Endothelial cell of umbilical vein (primary cell): ENCODE measurements at regions not wholly inside any gene's neighbourhood (a gene's known extent, or its start where the extent isn't known, plus 50 kb on each side); places are given as distances from the start of the nearest gene placed in this dataset.

Experiments
- BruUV-seq: library from RNA; stranded (reverse); fragments of 400-500 nt; replicated peaks from 2 replicates; lab custom pipeline; 2021; lab: Mats Ljungman, UMichigan
- CTCF ChIA-PET: fragments of 300-600, 350-600 bp; sonication (Branson Sonifier 250); formaldehyde crosslinking; loops from one replicate; lab custom pipeline; 2021; ENCODE audit warnings: antibody characterized with exemption, inconsistent platforms; lab: Charles Lee
- POLR2A ChIA-PET: fragments of 300-600, 350-600 bp; sonication (Branson Sonifier 250); formaldehyde crosslinking; loops from one replicate; lab custom pipeline; 2021; ENCODE audit warnings: antibody characterized with exemption, inconsistent platforms; lab: Charles Lee
- DNase-seq: peaks from one replicate; pipeline ENCODE4 v3.0.0-alpha.2; 2011; ENCODE audit warnings: low read depth, low spot score
- FAIRE-seq: peaks from 2 replicates; lab custom pipeline; 2011; peaks lifted over from hg19 to GRCh38; lab: Jason Lieb, UNC
- H2AFZ ChIP-seq: 2 replicates; pipeline ENCODE4 v1.6.0; 2012; ENCODE audit warnings: low read depth, low read length, control low read depth, inconsistent platforms
- H3K27ac ChIP-seq: 2 replicates; pipeline ENCODE4 v1.5.1; 2011; ENCODE audit warnings: low read depth, mild to moderate bottlenecking, control low read depth, low read length, moderate library complexity; ENCODE audit not compliant: insufficient read depth
- H3K27me3 ChIP-seq, 2 experiments: 2 replicates each; pipeline versions ENCODE4 v1.6.0 to v1.6.1; 2011; ENCODE audit warnings: low read length in 2 of 2, mixed read lengths in 1 of 2; ENCODE audit not compliant: control insufficient read depth in 2 of 2, insufficient read depth in 2 of 2
- H3K36me3 ChIP-seq, 2 experiments: 2 replicates in 1 of 2; 3 replicates in 1 of 2; pipeline ENCODE4 v1.5.1; 2011; ENCODE audit warnings: low read length in 2 of 2, mild to moderate bottlenecking in 1 of 2, moderate library complexity in 1 of 2; ENCODE audit not compliant: control insufficient read depth in 2 of 2, insufficient read depth in 2 of 2; ENCODE audit errors: extremely low read depth in 1 of 2
- H3K4me1 ChIP-seq: 3 replicates; pipeline ENCODE4 v1.5.1; 2011; ENCODE audit warnings: mild to moderate bottlenecking, low read length; ENCODE audit not compliant: control insufficient read depth, insufficient read depth; ENCODE audit errors: extremely low read depth
- H3K4me2 ChIP-seq: 2 replicates; pipeline ENCODE4 v1.6.1; 2011; ENCODE audit warnings: low read length, control low read depth, mixed read lengths; ENCODE audit not compliant: insufficient read depth
- H3K4me3 ChIP-seq, 3 experiments: fragments of 200-600 bp in 1 of 3; sonication (generic), shearing (Covaris generic) in 1 of 3; replicated peaks in 1 of 3; 2 replicates each; pipeline ENCODE4 v1.5.1; 2011 to 2016; ENCODE audit warnings: control low read depth in 3 of 3, low read length in 3 of 3, mild to moderate bottlenecking in 2 of 3, inconsistent platforms in 1 of 3, low read depth in 1 of 3, moderate library complexity in 1 of 3; ENCODE audit not compliant: insufficient read depth in 1 of 3
- H3K79me2 ChIP-seq: 2 replicates; pipeline ENCODE4 v1.6.0; 2012; ENCODE audit warnings: low read length, inconsistent platforms; ENCODE audit not compliant: control insufficient read depth, insufficient read depth
- H3K9ac ChIP-seq: replicated peaks from 2 replicates; pipeline ENCODE3; 2011; ENCODE audit warnings: low read length, control low read depth; ENCODE audit not compliant: insufficient read depth; ENCODE audit errors: extremely low read depth
- H3K9me1 ChIP-seq: replicated peaks from 3 replicates; pipeline ENCODE4 v1.6.0; 2011; ENCODE audit warnings: mild to moderate bottlenecking, low read length; ENCODE audit not compliant: control insufficient read depth, insufficient read depth; ENCODE audit errors: extremely low read depth
- H3K9me3 ChIP-seq: replicated peaks from 2 replicates; pipeline ENCODE4 v1.5.1; 2012; ENCODE audit warnings: low read length, inconsistent platforms; ENCODE audit not compliant: control insufficient read depth, insufficient read depth
- H4K20me1 ChIP-seq: replicated peaks from 2 replicates; pipeline ENCODE3; 2011; ENCODE audit warnings: mild to moderate bottlenecking, low read length; ENCODE audit not compliant: control insufficient read depth, insufficient read depth; ENCODE audit errors: extremely low read depth
- CTCF ChIP-seq, 2 donors: IDR thresholded peaks; 1 replicate in 1 of 2; 2 replicates in 1 of 2; pipeline ENCODE4 v1.5.1; 2011; ENCODE audit warnings: low read length in 2 of 2, mild to moderate bottlenecking in 2 of 2, moderate library complexity in 2 of 2, control low read depth in 1 of 2, inconsistent platforms in 1 of 2, low read depth in 1 of 2; ENCODE audit not compliant: insufficient read depth in 1 of 2; ENCODE audit errors: extremely low read depth in 1 of 2
- EZH2 ChIP-seq: IDR thresholded peaks from 2 replicates; pipeline ENCODE4 v1.6.1; 2012; ENCODE audit warnings: borderline replicate concordance, low read depth, mild to moderate bottlenecking, moderate library complexity, low read length, inconsistent platforms; ENCODE audit not compliant: severe bottlenecking
- FOS ChIP-seq: IDR thresholded peaks from 2 replicates; pipeline ENCODE4 v1.6.1; 2011; ENCODE audit warnings: mild to moderate bottlenecking, low read length, moderate library complexity, borderline replicate concordance; ENCODE audit not compliant: insufficient read depth
- GATA2 ChIP-seq: IDR thresholded peaks from 2 replicates; pipeline ENCODE4 v1.7.0; 2011; ENCODE audit warnings: low read depth, mild to moderate bottlenecking, moderate library complexity, mixed read lengths, low read length; ENCODE audit not compliant: insufficient read length, insufficient read depth
- JUN ChIP-seq: IDR thresholded peaks from 2 replicates; pipeline ENCODE4 v1.6.1; 2011; ENCODE audit warnings: borderline replicate concordance, low read depth; ENCODE audit not compliant: insufficient read length, insufficient read depth
- MYC ChIP-seq: IDR thresholded peaks from one replicate; pipeline ENCODE4 v1.6.1; 2011; ENCODE audit warnings: mild to moderate bottlenecking, low read depth, low read length
- POLR2A ChIP-seq: IDR thresholded peaks from 2 replicates; pipeline ENCODE4 v1.6.1; 2012; ENCODE audit warnings: low read depth, mild to moderate bottlenecking, control low read depth, low read length
- POLR2AphosphoS5 ChIP-seq: IDR thresholded peaks from 2 replicates; pipeline ENCODE4 v1.6.1; 2012; ENCODE audit warnings: low read depth, mild to moderate bottlenecking, control low read depth, low read length, moderate library complexity; ENCODE audit not compliant: insufficient read depth
- dilution Hi-C: fragments of 300-500 bp; cut with MboI; formaldehyde crosslinking; loops from one replicate; pipeline ENCODE4 v1.15.0; 2019; ENCODE audit warnings: low sequenced_read_pairs; ENCODE audit not compliant: extremely low pct_ligation_motif_present
- intact Hi-C: fragments of 100-400 bp; cut with micrococcal nuclease; formaldehyde crosslinking; loops from one replicate; pipeline ENCODE4 v1.10.0; 2022
- TF ChIP-seq, protein P1 (sequence below): IDR thresholded peaks from 2 replicates; pipeline ENCODE4 v1.6.1; 2011; ENCODE audit not compliant: insufficient read depth, insufficient read length

DNA sequence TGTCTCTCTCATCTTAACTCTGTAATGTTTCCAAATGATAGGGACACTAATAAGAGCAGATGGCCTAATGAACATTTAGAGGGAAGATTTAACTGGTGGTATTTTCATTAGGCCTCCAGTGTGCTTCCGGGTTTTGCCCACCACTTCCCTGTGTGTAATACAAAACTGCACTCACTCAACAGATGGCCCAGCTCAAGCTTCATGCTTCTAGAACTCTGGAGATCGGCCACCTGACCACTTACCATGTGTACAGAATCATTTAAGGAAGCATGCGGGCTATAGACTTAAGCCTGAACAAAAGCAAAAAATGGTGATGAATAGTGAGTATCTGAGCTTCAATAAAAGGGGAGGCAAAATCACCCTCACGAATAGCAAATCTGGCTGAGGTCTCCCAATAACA, 89.3 kb downstream of the SH2D1A start:
- Histone ChIP-seq H3K4me3 (no peak overlapping the region), H3K79me2 (no peaks in the 10 kb centered on the region), H3K27ac (no peak overlapping the region), H3K27me3 (no peaks in the 10 kb centered on the region), H4K20me1 (no peaks in the 10 kb centered on the region), H3K9ac (no peak overlapping the region), H3K4me1 (no peaks in the 10 kb centered on the region), H3K36me3 (no peaks in the 10 kb centered on the region), H2AFZ (no peak overlapping the region), H3K4me2 (no peak overlapping the region), H3K9me3 (no peaks in the 10 kb centered on the region), H3K9me1 (no peaks in the 10 kb centered on the region)
- ChIA-PET POLR2A (no interaction called here), CTCF (no interaction called here)
- dilution Hi-C loops (no loop called here), intact Hi-C loops (no loop called here)
- TF ChIP-seq CTCF (IDR thresholded peaks at IDR 0.05; ENCODE audit: extremely low read depth in 1 of 2, insufficient read depth in 1 of 2, low read depth in 1 of 2, low read length in 2 of 2) (no peak), MYC (no peak), EZH2 (no peak), GATA2 (no peak)
- DNase-seq (no peak), FAIRE-seq (no peak)
- no TSS peak for BruUV-seq

GRCh38 chrX:124440695-124441094, 94.3 kb downstream of the SH2D1A start:
- DNase-seq (no peak), FAIRE-seq (no peak)
- ChIA-PET CTCF (no interaction called here), POLR2A (no interaction called here)
- Histone ChIP-seq H3K9ac (no peak overlapping the region), H3K27me3 (no peaks in the 10 kb centered on the region), H3K79me2 (no peaks in the 10 kb centered on the region), H3K4me1 (no peaks in the 10 kb centered on the region), H3K9me3 (no peaks in the 10 kb centered on the region), H4K20me1 (no peaks in the 10 kb centered on the region), H3K9me1 (no peaks in the 10 kb centered on the region), H3K4me2 (no peak overlapping the region), H3K27ac (no peak overlapping the region), H3K4me3 (no peak overlapping the region), H2AFZ (no peak overlapping the region), H3K36me3 (no peaks in the 10 kb centered on the region)
- TF ChIP-seq GATA2 = no peak
- TF ChIP-seq JUN = no peak
- no peak for TF ChIP-seq FOS
- TF ChIP-seq MYC = no peak
- TF ChIP-seq POLR2AphosphoS5 = no peak
- TF ChIP-seq, protein P1, sequence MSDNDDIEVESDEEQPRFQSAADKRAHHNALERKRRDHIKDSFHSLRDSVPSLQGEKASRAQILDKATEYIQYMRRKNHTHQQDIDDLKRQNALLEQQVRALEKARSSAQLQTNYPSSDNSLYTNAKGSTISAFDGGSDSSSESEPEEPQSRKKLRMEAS = no peak
- no peak for TF ChIP-seq POLR2A
- TF ChIP-seq CTCF (IDR thresholded peaks at IDR 0.05; ENCODE audit: extremely low read depth in 1 of 2, insufficient read depth in 1 of 2, low read depth in 1 of 2, low read length in 2 of 2) = no peak
- TF ChIP-seq EZH2 = no peak
- dilution Hi-C loops = no loop called here
- BruUV-seq = no TSS peak
- intact Hi-C loops = no loop called here
